HepG2 (cell line): ENCODE measurements at regions not wholly inside any gene's neighbourhood (a gene's known extent, or its start where the extent isn't known, plus 50 kb on each side); places are given as distances from the start of the nearest gene placed in this dataset.

Experiments
- ARID2 ChIP-seq: sonication (generic); formaldehyde crosslinking; IDR thresholded peaks from 2 replicates; pipeline ENCODE4 v1.8.1; 2022; ENCODE audit warnings: mild to moderate bottlenecking, missing genetic modification reagents, borderline replicate concordance
- DNMT3B ChIP-seq: conservative IDR thresholded peaks from 2 replicates; pipeline ENCODE4 v1.6.1; 2016; ENCODE audit warnings: missing biosample characterization, control low read depth
- EHMT2 ChIP-seq: fragments of 200-600 bp; sonication (generic); IDR thresholded peaks from 2 replicates; pipeline ENCODE4 v1.7.0; 2017; ENCODE audit warnings: antibody characterized with exemption, low read depth, low read length, borderline replicate concordance
- EZH2 ChIP-seq: conservative IDR thresholded peaks from 2 replicates; pipeline ENCODE4 v1.6.1; 2012; ENCODE audit warnings: mild to moderate bottlenecking, low read depth, low read length, moderate library complexity
- FUBP1 ChIP-seq: sonication (generic); formaldehyde crosslinking; IDR thresholded peaks from 2 replicates; pipeline ENCODE4 v1.5.1; 2020; ENCODE audit warnings: missing genetic modification reagents, mild to moderate bottlenecking, borderline replicate concordance
- IRF2 ChIP-seq: IDR thresholded peaks from 2 replicates; pipeline ENCODE4 v1.6.1; 2018; ENCODE audit warnings: missing genetic modification reagents, missing compliant biosample characterization
- MAFF ChIP-seq: IDR thresholded peaks from 2 replicates; pipeline ENCODE4 v1.6.1; 2011; ENCODE audit warnings: low read depth, low read length, improper control_type of control experiment
- NCOA5 ChIP-seq: sonication (generic); formaldehyde crosslinking; IDR thresholded peaks from 2 replicates; pipeline ENCODE4 v1.4.0; 2020; ENCODE audit warnings: missing genetic modification reagents
- PPARG ChIP-seq: conservative IDR thresholded peaks from 2 replicates; pipeline ENCODE4 v1.6.1; 2016; ENCODE audit warnings: missing biosample characterization, missing genetic modification reagents
- SALL1 ChIP-seq: sonication (generic); formaldehyde crosslinking; IDR thresholded peaks from 2 replicates; pipeline ENCODE4 v1.8.0; 2022; ENCODE audit warnings: mild to moderate bottlenecking, missing genetic modification reagents
- SALL2 ChIP-seq: sonication (generic); formaldehyde crosslinking; IDR thresholded peaks from 2 replicates; pipeline ENCODE4 v1.8.1; 2023; ENCODE audit warnings: mild to moderate bottlenecking, missing genetic modification reagents, inconsistent platforms
- SKI ChIP-seq: fragments of 450-650 bp; IDR thresholded peaks from one replicate; pipeline ENCODE4 v1.6.1; 2018; ENCODE audit warnings: mild to moderate bottlenecking; ENCODE audit not compliant: partially characterized antibody
- SMAD3 ChIP-seq: sonication (generic); formaldehyde crosslinking; IDR thresholded peaks from 2 replicates; pipeline ENCODE4 v1.4.0; 2020; ENCODE audit warnings: missing genetic modification reagents
- SMARCE1 ChIP-seq: fragments of 450-650 bp; IDR thresholded peaks from 2 replicates; pipeline ENCODE4 v1.6.1; 2017; ENCODE audit warnings: borderline replicate concordance
- TCF7 ChIP-seq: sonication (generic); IDR thresholded peaks from 2 replicates; pipeline ENCODE4 v1.6.1; 2016; ENCODE audit warnings: antibody characterized with exemption, low read depth
- TEF ChIP-seq: sonication (generic); formaldehyde crosslinking; IDR thresholded peaks from 2 replicates; pipeline ENCODE4 v1.5.0; 2020; ENCODE audit warnings: missing genetic modification reagents
- TRIM24 ChIP-seq: sonication (generic); formaldehyde crosslinking; IDR thresholded peaks from 2 replicates; pipeline ENCODE4 v1.8.0; 2022; ENCODE audit warnings: mild to moderate bottlenecking, missing genetic modification reagents
- ZBED4 ChIP-seq: sonication (generic); formaldehyde crosslinking; IDR thresholded peaks from 2 replicates; pipeline ENCODE4 v1.4.0; 2020; ENCODE audit warnings: missing genetic modification reagents, borderline replicate concordance
- ZBTB8A ChIP-seq: sonication (generic); formaldehyde crosslinking; IDR thresholded peaks from 2 replicates; pipeline ENCODE4 v1.4.0; 2020; ENCODE audit warnings: mild to moderate bottlenecking, low read depth, missing genetic modification reagents, borderline replicate concordance
- ZNF253 ChIP-seq: sonication (generic); formaldehyde crosslinking; IDR thresholded peaks from 2 replicates; pipeline ENCODE4 v1.8.0; 2022; ENCODE audit warnings: mild to moderate bottlenecking, missing genetic modification reagents, borderline replicate concordance
- ZNF543 ChIP-seq: sonication (generic); formaldehyde crosslinking; IDR thresholded peaks from 2 replicates; pipeline ENCODE4 v1.4.0; 2020; ENCODE audit warnings: mild to moderate bottlenecking, missing genetic modification reagents
- ZNF589 ChIP-seq: sonication (generic); formaldehyde crosslinking; conservative IDR thresholded peaks from 2 replicates; pipeline ENCODE4 v1.8.0; 2022; ENCODE audit warnings: mild to moderate bottlenecking, moderate library complexity, missing genetic modification reagents
- ZNF790 ChIP-seq: sonication (generic); formaldehyde crosslinking; IDR thresholded peaks from 2 replicates; pipeline ENCODE4 v1.8.0; 2022; ENCODE audit warnings: missing genetic modification reagents, mild to moderate bottlenecking, borderline replicate concordance
- ZSCAN25 ChIP-seq: sonication (generic); formaldehyde crosslinking; IDR thresholded peaks from 2 replicates; pipeline ENCODE4 v1.8.0; 2022; ENCODE audit warnings: mild to moderate bottlenecking, missing genetic modification reagents

- TF ChIP-seq ARID2 (CRISPR knock-in tag): no peak
- no peak for TF ChIP-seq ZNF253
- peak; percentile 57; the same call in 1 of the 2 replicates for TF ChIP-seq IRF2 (CRISPR knock-in tag)
- TF ChIP-seq MAFF: no peak
- no peak for TF ChIP-seq SMARCE1
- TF ChIP-seq SALL1 (CRISPR knock-in tag): peak; percentile 98
- no peak for TF ChIP-seq ZNF790 (CRISPR knock-in tag)
- no peak for TF ChIP-seq ZBTB8A (CRISPR knock-in tag)
- TF ChIP-seq DNMT3B (CRISPR knock-in tag): peak; percentile 88
- TF ChIP-seq ZNF589 (CRISPR knock-in tag): no peak
- TF ChIP-seq TRIM24 (CRISPR knock-in tag): no peak; the same call in 1 of the 2 replicates
- TF ChIP-seq SMAD3 (CRISPR knock-in tag): peak; percentile 96
- peak; percentile 77; the same call in 1 of the 2 replicates for TF ChIP-seq TEF (CRISPR knock-in tag)
- peak; percentile 91 for TF ChIP-seq ZBED4 (CRISPR knock-in tag)
- TF ChIP-seq FUBP1 (CRISPR knock-in tag): peak; percentile 71; the same call in 1 of the 2 replicates
- TF ChIP-seq EHMT2: peak; percentile 88; the same call in 1 of the 2 replicates
- TF ChIP-seq ZNF543: peak; percentile 86; the same call in 1 of the 2 replicates
- TF ChIP-seq EZH2: no peak
- TF ChIP-seq ZSCAN25 (CRISPR knock-in tag): peak; percentile 45; the same call in 1 of the 2 replicates
- peak; percentile 87 for TF ChIP-seq SKI
- no peak for TF ChIP-seq NCOA5 (CRISPR knock-in tag)
- TF ChIP-seq PPARG (CRISPR knock-in tag): peak; percentile 71
- peak; percentile 33; the same call in 1 of the 2 replicates for TF ChIP-seq SALL2
- peak; percentile 71 for TF ChIP-seq TCF7
Observed at GRCh38 chr1:59214248-59215208, 82.4 kb upstream of the FGGY start (continued).
